BLaER1 (cell line): ENCODE measurements at regions not wholly inside any gene's neighbourhood (a gene's known extent, or its start where the extent isn't known, plus 50 kb on each side); places are given as distances from the start of the nearest gene placed in this dataset.

ENCODE experiments used
- H3K27ac ChIP-seq: shearing (Covaris generic); formaldehyde crosslinking; 2 replicates; pipeline ENCODE4 v1.8.1; 2022
- H3K27me3 ChIP-seq: shearing (Covaris generic); formaldehyde crosslinking; 2 replicates; pipeline ENCODE4 v1.8.1; 2022
- H3K36me3 ChIP-seq: shearing (Covaris generic); formaldehyde crosslinking; 2 replicates; pipeline ENCODE4 v1.8.1; 2022
- H3K4me1 ChIP-seq: shearing (Covaris generic); formaldehyde crosslinking; 2 replicates; pipeline ENCODE4 v1.8.1; 2022
- H3K4me2 ChIP-seq: shearing (Covaris generic); formaldehyde crosslinking; 2 replicates; pipeline ENCODE4 v1.8.1; 2022
- H3K4me3 ChIP-seq: shearing (Covaris generic); formaldehyde crosslinking; 2 replicates; pipeline ENCODE4 v1.8.1; 2022
- H3K9ac ChIP-seq: shearing (Covaris generic); formaldehyde crosslinking; 2 replicates; pipeline ENCODE4 v1.8.1; 2022
- H3K9me3 ChIP-seq: shearing (Covaris generic); formaldehyde crosslinking; 2 replicates; pipeline ENCODE4 v1.8.1; 2022
- H4K20me1 ChIP-seq: shearing (Covaris generic); formaldehyde crosslinking; 2 replicates; pipeline ENCODE4 v1.8.1; 2022
- Cebpa-rat ChIP-seq: shearing (Covaris generic); IDR thresholded peaks from 2 replicates; pipeline ENCODE4 v1.8.1; 2022

- H3K4me2 ChIP-seq: peak overlapping the region; percentile 85
- no peaks in the 10 kb centered on the region for H4K20me1 ChIP-seq
- TF ChIP-seq Cebpa-rat: no peak
- peak overlapping the region; percentile 93 for H3K27ac ChIP-seq
- no peaks in the 10 kb centered on the region for H3K27me3 ChIP-seq
- H3K9ac ChIP-seq: no peak overlapping the region
- no peak overlapping the region for H3K4me3 ChIP-seq
- H3K4me1 ChIP-seq: peaks cover 92% of the 10 kb centered on the region
- peaks cover 21% of the 10 kb centered on the region for H3K9me3 ChIP-seq
- H3K36me3 ChIP-seq: no peaks in the 10 kb centered on the region
Observed at GRCh38 chr10:62635127-62635526, 169.4 kb upstream of the ADO start.

- Histone ChIP-seq H4K20me1 (no peaks in the 10 kb centered on the region), H3K4me1 (peaks cover 92% of the 10 kb centered on the region), H3K9me3 (peaks cover 13% of the 10 kb centered on the region), H3K4me2 (peak overlapping the region; percentile 85), H3K27me3 (no peaks in the 10 kb centered on the region), H3K36me3 (no peaks in the 10 kb centered on the region), H3K4me3 (peak overlapping the region; percentile 55), H3K9ac (peak overlapping the region; percentile 77), H3K27ac (peak overlapping the region; percentile 93)
- TF ChIP-seq Cebpa-rat: no peak
Observed at GRCh38 chr10:62636825-62637248, 167.7 kb upstream of the ADO start.

GRCh38 chr10:62637249-62638061 lies 167.1 kb upstream of the ADO start:
- Histone ChIP-seq H3K4me3 (peak overlapping the region; percentile 55), H3K4me2 (peak overlapping the region; percentile 85), H3K36me3 (no peaks in the 10 kb centered on the region), H3K9ac (peak overlapping the region; percentile 77), H3K9me3 (peaks cover 13% of the 10 kb centered on the region), H4K20me1 (no peaks in the 10 kb centered on the region), H3K4me1 (peaks cover 87% of the 10 kb centered on the region), H3K27me3 (no peaks in the 10 kb centered on the region), H3K27ac (peak overlapping the region; percentile 93)
- no peak for TF ChIP-seq Cebpa-rat

GRCh38 chr10:62638062-62638477 lies 166.4 kb upstream of the ADO start:
- H3K9ac ChIP-seq: peak overlapping the region; percentile 77
- H3K4me2 ChIP-seq: peak overlapping the region; percentile 85
- no peaks in the 10 kb centered on the region for H3K36me3 ChIP-seq
- H3K27me3 ChIP-seq: no peaks in the 10 kb centered on the region
- H3K4me3 ChIP-seq: peak overlapping the region; percentile 55
- peak; percentile 60 for TF ChIP-seq Cebpa-rat
- peaks cover 87% of the 10 kb centered on the region for H3K4me1 ChIP-seq
- H4K20me1 ChIP-seq: no peaks in the 10 kb centered on the region
- H3K9me3 ChIP-seq: peaks cover 10% of the 10 kb centered on the region
- peak overlapping the region; percentile 93 for H3K27ac ChIP-seq

DNA sequence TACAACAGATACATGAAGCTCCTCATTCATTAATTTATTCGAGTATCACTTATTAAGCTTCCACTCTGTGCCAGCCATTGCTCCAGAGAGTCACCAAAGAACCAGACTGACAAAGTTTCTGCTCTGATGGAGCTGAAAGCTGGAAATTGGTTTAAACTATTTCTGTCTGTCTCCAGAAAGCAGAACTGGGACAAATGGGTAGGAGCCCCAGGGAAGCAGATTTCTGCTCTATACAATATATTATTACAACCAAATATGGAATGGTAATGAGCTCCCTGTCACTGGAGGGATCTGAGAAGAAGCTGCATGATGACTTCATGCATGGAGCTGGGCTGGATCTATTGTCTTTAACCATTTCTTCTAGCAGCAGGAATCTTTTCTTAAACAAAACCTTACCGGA lies 165.4 kb upstream of the ADO start:
- Histone ChIP-seq H3K9ac (peak overlapping the region; percentile 77), H3K36me3 (no peaks in the 10 kb centered on the region), H3K27ac (peak overlapping the region; percentile 93), H3K27me3 (no peaks in the 10 kb centered on the region), H3K9me3 (peaks cover 6% of the 10 kb centered on the region; the same call in 1 of the 2 replicates), H4K20me1 (no peaks in the 10 kb centered on the region), H3K4me3 (peak overlapping the region; percentile 55; the same call in 1 of the 2 replicates), H3K4me2 (peak overlapping the region; percentile 85), H3K4me1 (peaks cover 83% of the 10 kb centered on the region)
- no peak for TF ChIP-seq Cebpa-rat

- Histone ChIP-seq H3K9me3 (peaks cover 6% of the 10 kb centered on the region; the same call in 1 of the 2 replicates), H4K20me1 (no peaks in the 10 kb centered on the region), H3K9ac (no peak overlapping the region), H3K4me1 (peaks cover 70% of the 10 kb centered on the region), H3K4me3 (no peak overlapping the region), H3K27ac (peak overlapping the region; percentile 93; the same call in 1 of the 2 replicates), H3K4me2 (peak overlapping the region; percentile 85), H3K27me3 (no peaks in the 10 kb centered on the region), H3K36me3 (no peaks in the 10 kb centered on the region)
- no peak for TF ChIP-seq Cebpa-rat
Observed at GRCh38 chr10:62640411-62640810, 164.1 kb upstream of the ADO start.

DNA sequence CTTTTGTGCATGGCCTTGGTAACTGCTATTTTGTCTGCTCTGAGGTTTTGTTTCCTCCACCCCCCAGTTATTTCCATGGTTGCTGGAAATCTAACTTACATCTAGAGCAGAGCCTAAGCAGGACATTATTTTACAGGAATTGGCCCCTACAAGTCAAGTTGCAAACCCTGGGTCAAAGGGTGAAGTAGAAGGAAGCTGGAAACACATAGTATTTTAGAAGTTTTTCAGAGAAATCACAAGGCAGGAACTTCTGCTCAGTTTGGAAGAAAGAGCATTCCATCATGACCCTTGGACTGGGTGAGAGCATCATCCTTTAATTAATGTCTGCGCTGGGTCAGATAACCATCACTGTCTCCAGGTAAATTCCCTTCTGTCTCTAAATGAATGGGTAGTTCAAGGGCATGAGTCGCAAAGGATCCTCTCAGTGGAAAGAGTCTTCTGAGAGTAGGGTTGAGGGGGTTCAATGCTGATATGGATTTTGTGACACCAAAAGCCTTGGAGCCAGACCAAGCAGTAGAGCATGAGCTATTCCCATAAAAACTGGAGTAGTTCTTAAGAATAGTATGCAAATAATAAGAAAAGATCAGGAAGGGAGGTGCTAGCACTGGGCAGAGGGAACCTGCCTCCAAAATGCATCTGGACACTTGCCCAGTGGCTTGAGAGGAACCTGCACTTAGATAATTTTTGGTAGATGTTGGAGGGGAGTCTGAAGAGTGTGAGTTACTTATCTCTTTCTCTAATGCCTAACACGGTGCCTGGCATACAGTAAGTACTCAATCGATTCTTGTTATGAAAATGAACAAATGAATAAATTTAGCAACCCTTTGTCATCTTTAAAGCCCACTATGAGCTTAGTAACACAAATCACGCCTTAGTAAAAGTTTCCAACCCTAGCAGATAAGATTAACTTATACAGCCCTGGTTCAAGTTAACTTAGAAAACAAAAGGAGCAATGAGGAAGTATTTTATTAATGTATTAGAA lies 160.6 kb upstream of the ADO start:
- peaks cover 6% of the 10 kb centered on the region; the same call in 1 of the 2 replicates for H3K9me3 ChIP-seq
- TF ChIP-seq Cebpa-rat: no peak
- H3K4me2 ChIP-seq: peak overlapping the region; percentile 37
- no peak overlapping the region for H3K9ac ChIP-seq
- H3K27me3 ChIP-seq: no peaks in the 10 kb centered on the region
- H4K20me1 ChIP-seq: no peaks in the 10 kb centered on the region
- peaks cover 59% of the 10 kb centered on the region for H3K4me1 ChIP-seq
- H3K27ac ChIP-seq: no peak overlapping the region; the same call in 1 of the 2 replicates
- H3K36me3 ChIP-seq: no peaks in the 10 kb centered on the region
- no peak overlapping the region for H3K4me3 ChIP-seq

DNA sequence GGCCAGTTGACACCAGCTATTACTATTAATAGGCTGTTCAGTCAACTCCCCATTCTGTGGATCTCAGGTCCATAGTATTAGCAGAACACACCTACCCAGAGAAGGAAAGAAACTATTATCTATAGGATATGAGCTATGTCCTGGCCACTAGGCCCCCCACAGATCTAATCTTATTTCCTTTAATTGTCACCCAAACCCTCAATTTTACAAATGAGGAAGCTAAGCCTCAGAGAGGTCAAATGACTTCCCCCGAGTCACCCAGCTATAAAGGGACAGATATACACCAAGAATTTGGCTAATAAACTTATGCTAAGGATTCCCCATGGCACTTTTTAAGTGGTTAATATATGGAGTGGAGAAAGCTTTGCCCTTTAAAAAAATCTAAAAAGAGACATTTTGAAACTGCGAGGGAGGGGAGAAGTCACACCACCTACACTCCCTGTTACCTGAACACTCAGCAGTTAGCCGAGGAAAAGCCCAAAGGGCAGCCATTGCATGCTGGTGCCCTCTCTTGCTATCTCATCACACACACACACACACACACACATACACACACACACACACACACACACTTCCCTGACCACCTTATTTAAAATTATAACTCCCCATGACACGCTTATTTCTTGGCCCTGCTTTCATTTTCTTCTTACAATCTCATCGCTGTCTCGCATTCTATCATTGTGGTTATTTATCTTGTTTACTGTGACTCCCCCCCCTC lies 157.0 kb upstream of the ADO start:
- Histone ChIP-seq H3K36me3 (no peaks in the 10 kb centered on the region), H3K27ac (no peak overlapping the region), H3K4me2 (peak overlapping the region; percentile 53), H3K9me3 (peaks cover 25% of the 10 kb centered on the region), H4K20me1 (no peaks in the 10 kb centered on the region), H3K9ac (no peak overlapping the region), H3K4me1 (peaks cover 70% of the 10 kb centered on the region), H3K4me3 (no peak overlapping the region), H3K27me3 (no peaks in the 10 kb centered on the region)
- no peak for TF ChIP-seq Cebpa-rat

DNA sequence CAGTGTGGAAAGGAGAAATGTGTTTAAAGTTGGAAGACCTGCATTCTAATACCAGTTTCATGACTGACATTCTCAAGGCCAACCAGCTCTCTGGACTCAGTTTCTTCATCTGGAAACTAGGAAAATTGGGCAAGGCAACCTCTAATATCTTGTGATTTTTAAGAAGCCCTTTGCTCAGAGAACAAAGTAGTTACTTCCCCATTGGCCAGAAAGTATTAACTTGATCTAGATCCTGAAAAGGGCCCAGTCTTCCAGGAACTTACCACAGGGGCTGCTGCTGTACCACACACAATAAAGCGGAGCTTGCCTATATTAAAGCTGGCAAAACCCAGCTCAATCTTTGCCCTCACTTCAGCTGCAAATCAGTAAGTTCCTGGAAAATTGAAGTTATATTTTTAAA lies 155.6 kb upstream of the ADO start:
- no peaks in the 10 kb centered on the region for H4K20me1 ChIP-seq
- H3K4me3 ChIP-seq: no peak overlapping the region
- H3K9ac ChIP-seq: no peak overlapping the region
- H3K27ac ChIP-seq: 0 out of 2 replicates have a peak overlapping the region, but pooled peaks have one; percentile 16
- H3K27me3 ChIP-seq: no peaks in the 10 kb centered on the region
- H3K4me2 ChIP-seq: peak overlapping the region; percentile 23; the same call in 1 of the 2 replicates
- H3K4me1 ChIP-seq: peaks cover 71% of the 10 kb centered on the region
- H3K36me3 ChIP-seq: no peaks in the 10 kb centered on the region
- H3K9me3 ChIP-seq: peaks cover 35% of the 10 kb centered on the region
- no peak for TF ChIP-seq Cebpa-rat
